ENCODE measurements at regions not wholly inside any gene's neighbourhood (a gene's known extent, or its start where the extent isn't known, plus 50 kb on each side); places are given as distances from the start of the nearest gene placed in this dataset.

- Histone ChIP-seq H2AK5ac (ENCODE audit: low read length, severe bottlenecking) (no peak overlapping the region), H4K91ac (ENCODE audit: low read length) (no peak overlapping the region), H2BK12ac (ENCODE audit: low read length in 2 of 2) (no peak overlapping the region), H2BK120ac (ENCODE audit: low read depth, low read length) (no peak overlapping the region), H3K79me1 (replicated peaks; ENCODE audit: low read length, poor library complexity, severe bottlenecking) (no peaks in the 10 kb centered on the region), H4K8ac (ENCODE audit: low read length) (no peak overlapping the region), H2BK5ac (ENCODE audit: low read depth, low read length, poor library complexity, severe bottlenecking) (no peak overlapping the region), H3K4ac (ENCODE audit: low read depth in 1 of 2, low read length in 2 of 2) (no peak overlapping the region), H3K4me3 (ENCODE audit: insufficient read depth in 1 of 2, low read depth in 1 of 2, low read length in 2 of 2) (no peak overlapping the region), H3K27me3 (ENCODE audit: control insufficient read depth in 1 of 2, insufficient read depth in 1 of 2, low read length in 2 of 2) (no peaks in the 10 kb centered on the region), H3K36me3 (ENCODE audit: control insufficient read depth in 1 of 2, insufficient read depth in 2 of 2, low read depth in 1 of 2, low read length in 2 of 2) (no peaks in the 10 kb centered on the region), H3K4me2 (ENCODE audit: low read length, poor library complexity, severe bottlenecking) (no peak overlapping the region), H3K9me3 (ENCODE audit: control insufficient read depth, low read length) (peaks cover 7% of the 10 kb centered on the region), H3K23ac (ENCODE audit: low read length in 2 of 2) (no peak overlapping the region), H2AFZ (ENCODE audit: low read depth, low read length) (no peak overlapping the region), H3K18ac (ENCODE audit: low read depth in 1 of 2, low read length in 2 of 2) (no peak overlapping the region), H3K9ac (ENCODE audit: low read length) (no peak overlapping the region), H3K14ac (ENCODE audit: low read length in 2 of 2) (no peak overlapping the region), H2BK15ac (ENCODE audit: low read depth, poor library complexity, severe bottlenecking) (no peak overlapping the region), H3K27ac (ENCODE audit: low read length, poor library complexity, severe bottlenecking) (no peak overlapping the region), H3K4me1 (ENCODE audit: control insufficient read depth, insufficient read depth, low read depth, low read length) (no peaks in the 10 kb centered on the region)
- WGBS: 80% methylated on average over 12 of the region's 12 CpGs
- no peak for DNase-seq
Observed at GRCh38 chr15:25184356-25185155, 229.8 kb downstream of the SNRPN start.

- H2BK120ac ChIP-seq (ENCODE audit: low read depth, low read length): no peak overlapping the region
- H3K79me1 ChIP-seq (replicated peaks; ENCODE audit: low read length, poor library complexity, severe bottlenecking): no peaks in the 10 kb centered on the region
- H4K91ac ChIP-seq (ENCODE audit: low read length): no peak overlapping the region
- DNase-seq: no peak
- H3K27me3 ChIP-seq (ENCODE audit: control insufficient read depth in 1 of 2, insufficient read depth in 1 of 2, low read length in 2 of 2): no peaks in the 10 kb centered on the region
- H2BK5ac ChIP-seq (ENCODE audit: low read depth, low read length, poor library complexity, severe bottlenecking): no peak overlapping the region
- H2AFZ ChIP-seq (ENCODE audit: low read depth, low read length): no peak overlapping the region
- peaks cover 7% of the 10 kb centered on the region for H3K9me3 ChIP-seq (ENCODE audit: control insufficient read depth, low read length)
- H3K27ac ChIP-seq (ENCODE audit: low read length, poor library complexity, severe bottlenecking): no peak overlapping the region
- no peaks in the 10 kb centered on the region for H3K4me1 ChIP-seq (ENCODE audit: control insufficient read depth, insufficient read depth, low read depth, low read length)
- H3K4me3 ChIP-seq (ENCODE audit: insufficient read depth in 1 of 2, low read depth in 1 of 2, low read length in 2 of 2): no peak overlapping the region
- no peak overlapping the region for H3K18ac ChIP-seq (ENCODE audit: low read depth in 1 of 2, low read length in 2 of 2)
- no peak overlapping the region for H3K9ac ChIP-seq (ENCODE audit: low read length)
- H3K36me3 ChIP-seq (ENCODE audit: control insufficient read depth in 1 of 2, insufficient read depth in 2 of 2, low read depth in 1 of 2, low read length in 2 of 2): no peaks in the 10 kb centered on the region
- no peak overlapping the region for H2BK15ac ChIP-seq (ENCODE audit: low read depth, poor library complexity, severe bottlenecking)
- no peak overlapping the region for H3K23ac ChIP-seq (ENCODE audit: low read length in 2 of 2)
- 78% methylated on average over 15 of the region's 15 CpGs for WGBS
- no peak overlapping the region for H2BK12ac ChIP-seq (ENCODE audit: low read length in 2 of 2)
- H2AK5ac ChIP-seq (ENCODE audit: low read length, severe bottlenecking): no peak overlapping the region
- no peak overlapping the region for H3K4ac ChIP-seq (ENCODE audit: low read depth in 1 of 2, low read length in 2 of 2)
- H3K4me2 ChIP-seq (ENCODE audit: low read length, poor library complexity, severe bottlenecking): no peak overlapping the region
- no peak overlapping the region for H4K8ac ChIP-seq (ENCODE audit: low read length)
- no peak overlapping the region for H3K14ac ChIP-seq (ENCODE audit: low read length in 2 of 2)
Observed at GRCh38 chr15:25185156-25185710, 230.4 kb downstream of the SNRPN start.

GRCh38 chr15:25185791-25186190 lies 231.0 kb downstream of the SNRPN start:
- no peak overlapping the region for H3K18ac ChIP-seq (ENCODE audit: low read depth in 1 of 2, low read length in 2 of 2)
- no peak overlapping the region for H4K91ac ChIP-seq (ENCODE audit: low read length)
- DNase-seq: no peak
- no peak overlapping the region for H2AFZ ChIP-seq (ENCODE audit: low read depth, low read length)
- no peak overlapping the region for H3K4ac ChIP-seq (ENCODE audit: low read depth in 1 of 2, low read length in 2 of 2)
- H2BK5ac ChIP-seq (ENCODE audit: low read depth, low read length, poor library complexity, severe bottlenecking): no peak overlapping the region
- H3K4me1 ChIP-seq (ENCODE audit: control insufficient read depth, insufficient read depth, low read depth, low read length): no peaks in the 10 kb centered on the region
- no peak overlapping the region for H4K8ac ChIP-seq (ENCODE audit: low read length)
- H3K4me3 ChIP-seq (ENCODE audit: insufficient read depth in 1 of 2, low read depth in 1 of 2, low read length in 2 of 2): no peak overlapping the region
- H3K9me3 ChIP-seq (ENCODE audit: control insufficient read depth, low read length): peaks cover 7% of the 10 kb centered on the region
- H2BK120ac ChIP-seq (ENCODE audit: low read depth, low read length): no peak overlapping the region
- H3K4me2 ChIP-seq (ENCODE audit: low read length, poor library complexity, severe bottlenecking): no peak overlapping the region
- no peak overlapping the region for H2AK5ac ChIP-seq (ENCODE audit: low read length, severe bottlenecking)
- no peak overlapping the region for H3K9ac ChIP-seq (ENCODE audit: low read length)
- no peak overlapping the region for H2BK12ac ChIP-seq (ENCODE audit: low read length in 2 of 2)
- H3K79me1 ChIP-seq (replicated peaks; ENCODE audit: low read length, poor library complexity, severe bottlenecking): no peaks in the 10 kb centered on the region
- no peak overlapping the region for H2BK15ac ChIP-seq (ENCODE audit: low read depth, poor library complexity, severe bottlenecking)
- H3K27ac ChIP-seq (ENCODE audit: low read length, poor library complexity, severe bottlenecking): no peak overlapping the region
- no peak overlapping the region for H3K14ac ChIP-seq (ENCODE audit: low read length in 2 of 2)
- WGBS: 70% methylated on average over 6 of the region's 6 CpGs
- no peaks in the 10 kb centered on the region for H3K36me3 ChIP-seq (ENCODE audit: control insufficient read depth in 1 of 2, insufficient read depth in 2 of 2, low read depth in 1 of 2, low read length in 2 of 2)
- H3K23ac ChIP-seq (ENCODE audit: low read length in 2 of 2): no peak overlapping the region
- no peaks in the 10 kb centered on the region for H3K27me3 ChIP-seq (ENCODE audit: control insufficient read depth in 1 of 2, insufficient read depth in 1 of 2, low read length in 2 of 2)

- H3K36me3 ChIP-seq (ENCODE audit: control insufficient read depth in 1 of 2, insufficient read depth in 2 of 2, low read depth in 1 of 2, low read length in 2 of 2): no peaks in the 10 kb centered on the region
- no peak overlapping the region for H3K27ac ChIP-seq (ENCODE audit: low read length, poor library complexity, severe bottlenecking)
- no peak overlapping the region for H3K18ac ChIP-seq (ENCODE audit: low read depth in 1 of 2, low read length in 2 of 2)
- DNase-seq: no peak
- no peak overlapping the region for H2AK5ac ChIP-seq (ENCODE audit: low read length, severe bottlenecking)
- no peak overlapping the region for H3K9ac ChIP-seq (ENCODE audit: low read length)
- WGBS: 86% methylated on average over 9 of the region's 9 CpGs
- H3K4me1 ChIP-seq (ENCODE audit: control insufficient read depth, insufficient read depth, low read depth, low read length): no peaks in the 10 kb centered on the region
- no peaks in the 10 kb centered on the region for H3K27me3 ChIP-seq (ENCODE audit: control insufficient read depth in 1 of 2, insufficient read depth in 1 of 2, low read length in 2 of 2)
- no peaks in the 10 kb centered on the region for H3K79me1 ChIP-seq (replicated peaks; ENCODE audit: low read length, poor library complexity, severe bottlenecking)
- no peak overlapping the region for H2BK120ac ChIP-seq (ENCODE audit: low read depth, low read length)
- H3K4me3 ChIP-seq (ENCODE audit: insufficient read depth in 1 of 2, low read depth in 1 of 2, low read length in 2 of 2): no peak overlapping the region
- H3K4me2 ChIP-seq (ENCODE audit: low read length, poor library complexity, severe bottlenecking): no peak overlapping the region
- no peak overlapping the region for H2BK12ac ChIP-seq (ENCODE audit: low read length in 2 of 2)
- H4K8ac ChIP-seq (ENCODE audit: low read length): no peak overlapping the region
- no peak overlapping the region for H3K4ac ChIP-seq (ENCODE audit: low read depth in 1 of 2, low read length in 2 of 2)
- H3K23ac ChIP-seq (ENCODE audit: low read length in 2 of 2): no peak overlapping the region
- no peak overlapping the region for H4K91ac ChIP-seq (ENCODE audit: low read length)
- H2BK15ac ChIP-seq (ENCODE audit: low read depth, poor library complexity, severe bottlenecking): no peak overlapping the region
- no peak overlapping the region for H2AFZ ChIP-seq (ENCODE audit: low read depth, low read length)
- peaks cover 5% of the 10 kb centered on the region for H3K9me3 ChIP-seq (ENCODE audit: control insufficient read depth, low read length)
- H3K14ac ChIP-seq (ENCODE audit: low read length in 2 of 2): no peak overlapping the region
- H2BK5ac ChIP-seq (ENCODE audit: low read depth, low read length, poor library complexity, severe bottlenecking): no peak overlapping the region
Observed at GRCh38 chr15:25186411-25186810, 231.6 kb downstream of the SNRPN start.
